ENCODE measurements at regions not wholly inside any gene's neighbourhood (a gene's known extent, or its start where the extent isn't known, plus 50 kb on each side); places are given as distances from the start of the nearest gene placed in this dataset.

GRCh38 chr9:85347541-85347940 lies 394.2 kb downstream of the AGTPBP1 start:
- H3K4me3 ChIP-seq (ENCODE audit: low read depth, low read length) = no peak overlapping the region
- TF ChIP-seq, protein P1, sequence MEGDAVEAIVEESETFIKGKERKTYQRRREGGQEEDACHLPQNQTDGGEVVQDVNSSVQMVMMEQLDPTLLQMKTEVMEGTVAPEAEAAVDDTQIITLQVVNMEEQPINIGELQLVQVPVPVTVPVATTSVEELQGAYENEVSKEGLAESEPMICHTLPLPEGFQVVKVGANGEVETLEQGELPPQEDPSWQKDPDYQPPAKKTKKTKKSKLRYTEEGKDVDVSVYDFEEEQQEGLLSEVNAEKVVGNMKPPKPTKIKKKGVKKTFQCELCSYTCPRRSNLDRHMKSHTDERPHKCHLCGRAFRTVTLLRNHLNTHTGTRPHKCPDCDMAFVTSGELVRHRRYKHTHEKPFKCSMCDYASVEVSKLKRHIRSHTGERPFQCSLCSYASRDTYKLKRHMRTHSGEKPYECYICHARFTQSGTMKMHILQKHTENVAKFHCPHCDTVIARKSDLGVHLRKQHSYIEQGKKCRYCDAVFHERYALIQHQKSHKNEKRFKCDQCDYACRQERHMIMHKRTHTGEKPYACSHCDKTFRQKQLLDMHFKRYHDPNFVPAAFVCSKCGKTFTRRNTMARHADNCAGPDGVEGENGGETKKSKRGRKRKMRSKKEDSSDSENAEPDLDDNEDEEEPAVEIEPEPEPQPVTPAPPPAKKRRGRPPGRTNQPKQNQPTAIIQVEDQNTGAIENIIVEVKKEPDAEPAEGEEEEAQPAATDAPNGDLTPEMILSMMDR (IDR thresholded peaks at IDR 0.05; ENCODE audit: control insufficient read depth, extremely low read depth, insufficient read depth) = no peak
- DNase-seq (ENCODE audit: low read depth) = no peak

GRCh38 chr9:85344901-85345300 lies 396.9 kb downstream of the AGTPBP1 start:
- TF ChIP-seq, protein P1 (IDR thresholded peaks at IDR 0.05; ENCODE audit: control insufficient read depth, extremely low read depth, insufficient read depth) = no peak
- H3K4me3 ChIP-seq (ENCODE audit: low read depth, low read length) = no peak overlapping the region
- DNase-seq (ENCODE audit: low read depth) = no peak

DNA sequence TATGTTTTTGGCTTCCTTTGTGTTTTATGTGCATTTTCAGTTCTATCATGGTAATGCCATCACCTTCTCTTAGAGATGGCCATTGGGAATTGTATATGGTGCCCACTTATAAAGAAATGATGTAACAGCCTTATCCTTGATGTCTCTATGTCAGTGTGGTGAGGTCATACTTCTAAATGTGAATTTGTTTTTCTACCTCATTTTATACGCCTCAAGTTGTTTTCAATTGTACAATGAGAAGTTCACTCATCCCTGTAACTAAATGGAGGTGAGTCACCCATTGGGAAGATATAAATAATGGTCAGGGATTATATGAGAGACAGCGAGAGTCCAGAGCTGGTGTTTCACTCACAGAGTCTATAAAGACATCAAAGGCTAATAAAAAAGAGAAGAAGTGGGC lies 402.4 kb downstream of the AGTPBP1 start:
- no peak overlapping the region for H3K4me3 ChIP-seq (ENCODE audit: low read depth, low read length)
- TF ChIP-seq, protein P1 (IDR thresholded peaks at IDR 0.05; ENCODE audit: control insufficient read depth, extremely low read depth, insufficient read depth) = no peak

GRCh38 chr9:85334228-85334627 lies 407.5 kb downstream of the AGTPBP1 start:
- no peak overlapping the region for H3K4me3 ChIP-seq (ENCODE audit: low read depth, low read length)
- DNase-seq (ENCODE audit: low read depth) = no peak
- TF ChIP-seq, protein P1 (IDR thresholded peaks at IDR 0.05; ENCODE audit: control insufficient read depth, extremely low read depth, insufficient read depth) = no peak

More for the DNA sequence above, 402.4 kb downstream of the AGTPBP1 start:
- no peak for DNase-seq (ENCODE audit: low read depth)

GRCh38 chr9:85332487-85332886 lies 409.3 kb downstream of the AGTPBP1 start:
- H3K4me3 ChIP-seq (ENCODE audit: low read depth, low read length) = no peak overlapping the region
- no peak for DNase-seq (ENCODE audit: low read depth)
- TF ChIP-seq, protein P1 (IDR thresholded peaks at IDR 0.05; ENCODE audit: control insufficient read depth, extremely low read depth, insufficient read depth) = no peak

DNA sequence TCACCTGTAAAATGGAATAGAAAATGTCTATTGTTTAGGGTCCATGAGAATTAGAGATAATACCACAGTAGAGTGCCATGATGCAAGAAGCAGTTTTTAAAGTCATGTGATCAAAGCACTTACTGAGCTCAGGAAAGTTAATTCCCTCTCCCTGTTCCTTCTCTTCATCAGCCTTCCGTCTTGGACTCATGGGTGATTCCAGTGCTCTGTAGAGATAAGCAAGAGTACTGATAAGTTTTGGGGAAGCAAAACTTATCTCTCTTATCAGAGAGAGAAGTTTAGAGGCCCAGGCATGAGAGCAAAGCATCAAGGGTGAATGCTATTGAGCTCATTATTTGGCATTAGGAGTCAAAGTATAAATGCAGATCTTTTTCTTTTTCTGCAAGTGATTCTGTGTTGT lies 410.1 kb downstream of the AGTPBP1 start:
- no peak overlapping the region for H3K4me3 ChIP-seq (ENCODE audit: low read depth, low read length)
- DNase-seq (ENCODE audit: low read depth) = no peak
- TF ChIP-seq, protein P1 (IDR thresholded peaks at IDR 0.05; ENCODE audit: control insufficient read depth, extremely low read depth, insufficient read depth) = no peak

DNA sequence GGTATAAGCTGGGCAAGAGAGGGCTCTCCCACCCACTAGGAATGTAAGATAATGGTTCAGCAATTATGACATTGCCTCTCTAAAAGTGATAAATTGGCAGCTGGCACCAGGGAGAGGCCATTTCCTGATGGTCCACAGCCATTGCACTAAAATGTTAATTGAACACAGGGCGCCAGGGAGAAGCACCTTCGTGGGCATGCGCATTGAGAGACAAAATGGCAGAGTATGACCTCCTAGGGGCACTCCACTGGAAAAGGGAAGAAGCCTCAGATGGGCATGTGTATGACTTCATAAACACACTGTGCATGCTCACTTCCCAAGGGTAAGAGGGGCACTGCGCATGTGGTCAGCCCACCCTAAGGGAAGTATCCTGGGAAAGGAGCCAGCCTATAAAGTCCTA lies 419.2 kb downstream of the AGTPBP1 start:
- TF ChIP-seq, protein P1 (IDR thresholded peaks at IDR 0.05; ENCODE audit: control insufficient read depth, extremely low read depth, insufficient read depth) = no peak
- no peak overlapping the region for H3K4me3 ChIP-seq (ENCODE audit: low read depth, low read length)
- DNase-seq (ENCODE audit: low read depth) = no peak

Measured in LNCaP clone FGC (cell line).